ENCODE measurements at regions not wholly inside any gene's neighbourhood (a gene's known extent, or its start where the extent isn't known, plus 50 kb on each side); places are given as distances from the start of the nearest gene placed in this dataset.

DNA sequence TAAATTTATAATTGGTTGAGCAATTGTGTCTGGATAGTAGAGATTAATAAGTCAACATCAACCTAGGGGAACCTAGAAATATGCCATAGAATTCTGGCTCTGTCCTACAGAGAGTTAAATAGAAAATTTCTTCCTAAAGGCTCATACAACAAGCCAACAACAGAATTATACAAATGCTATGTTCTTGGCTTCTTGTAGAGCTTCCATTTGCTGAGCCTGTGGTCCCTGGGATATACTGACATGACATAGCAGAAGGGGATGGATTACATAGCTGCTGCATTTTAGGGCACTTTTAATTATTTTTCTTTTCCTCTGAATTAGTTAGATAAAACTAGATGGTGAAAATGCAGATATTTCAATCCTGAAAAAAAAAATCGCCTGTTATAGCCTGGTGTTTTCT lies 95.5 kb upstream of the ST6GAL2 start:
- no peak for DNase-seq

DNA sequence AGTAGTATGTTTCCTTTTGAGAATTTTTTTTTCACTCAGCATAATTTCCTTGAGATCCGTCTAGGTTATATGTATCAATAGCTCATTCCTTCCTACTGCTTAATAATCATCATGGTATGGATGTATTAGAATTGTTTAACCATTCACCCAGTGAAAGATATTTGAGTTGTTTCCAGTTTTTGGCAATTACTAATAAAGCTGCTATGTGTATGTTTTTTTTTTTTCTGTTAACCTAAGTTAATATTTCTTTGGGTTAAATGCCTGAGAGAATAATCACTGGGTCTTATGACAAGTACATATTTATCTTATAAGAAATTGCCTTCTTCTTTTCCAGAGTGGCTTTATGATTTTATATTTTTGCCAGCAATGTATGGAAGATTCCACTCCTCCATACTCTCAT lies 96.4 kb upstream of the ST6GAL2 start:
- DNase-seq = no peak

DNA sequence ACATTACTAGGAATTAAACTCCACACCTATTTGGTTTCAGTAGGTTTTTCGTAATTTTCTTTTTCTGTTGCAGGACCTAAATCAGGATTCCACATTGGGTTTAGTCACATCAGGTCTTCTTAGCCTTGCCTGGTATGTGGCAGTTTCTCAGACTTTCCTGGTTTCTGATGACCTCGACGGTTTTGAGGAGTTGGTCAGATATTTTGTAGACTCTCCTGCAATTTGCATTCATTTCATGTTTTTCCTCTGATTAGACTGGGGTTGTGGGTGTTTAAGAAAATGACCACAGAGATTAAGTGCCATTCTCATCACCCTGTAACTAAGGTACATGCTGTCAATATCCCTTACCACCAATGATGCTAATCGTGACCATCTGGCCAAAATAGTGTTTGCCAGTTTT lies 97.3 kb upstream of the ST6GAL2 start:
- no peak for DNase-seq

DNA sequence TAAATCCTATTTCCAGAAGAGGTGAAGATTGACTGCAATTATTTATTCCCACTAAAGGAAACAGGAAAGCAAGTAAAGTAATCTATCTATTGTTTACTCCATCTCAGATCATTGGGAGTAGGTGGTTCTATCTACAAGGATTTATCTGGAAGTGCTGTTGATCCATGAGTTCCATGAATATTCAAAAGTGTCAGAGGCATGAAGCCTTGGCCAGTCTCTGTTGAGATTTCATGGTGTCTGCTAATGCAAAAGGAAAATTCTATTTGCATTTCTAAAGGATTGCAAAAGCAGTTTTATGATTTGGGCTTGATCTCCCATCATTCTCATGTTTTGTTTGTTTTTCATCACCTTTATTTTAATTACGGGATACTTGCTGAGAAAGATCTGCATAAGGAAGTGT lies 102.4 kb upstream of the ST6GAL2 start:
- DNase-seq = no peak

DNA sequence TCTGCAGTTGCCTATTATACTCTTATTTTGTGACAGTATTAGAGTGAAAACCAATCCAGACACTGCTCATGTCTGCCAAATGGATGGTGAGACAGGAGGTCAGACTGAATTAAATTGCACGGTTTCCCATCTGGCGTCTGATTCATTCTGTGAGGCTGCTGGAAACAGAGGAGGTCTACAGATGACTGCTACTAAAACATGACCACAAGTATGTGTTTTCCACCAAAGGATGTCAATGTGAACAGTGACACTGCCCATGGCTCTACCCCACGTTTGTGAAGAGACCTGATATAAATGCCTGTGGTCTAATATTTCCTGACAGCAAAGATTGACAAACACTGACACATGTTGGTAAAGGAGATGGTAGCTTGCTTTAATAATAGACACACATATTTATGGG lies 104.3 kb upstream of the ST6GAL2 start:
- no peak for DNase-seq

DNA sequence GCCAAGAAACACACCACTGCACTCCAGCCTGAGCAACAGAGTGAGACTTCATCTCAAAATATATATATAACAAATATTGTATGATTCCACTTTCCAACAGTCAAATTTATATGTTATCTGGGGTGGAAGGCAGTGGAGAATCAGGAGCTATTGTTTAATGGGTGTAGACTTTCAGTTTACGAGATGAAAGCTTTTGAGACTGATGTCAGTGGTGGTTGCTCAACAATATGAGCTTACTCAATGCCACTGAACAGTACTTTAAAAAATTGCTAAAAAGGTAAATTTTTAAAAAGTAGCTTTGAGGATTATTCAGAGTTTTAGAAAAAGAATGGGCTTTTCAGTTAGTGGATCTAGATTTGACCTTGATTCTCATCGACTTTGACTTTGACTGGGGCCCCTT lies 105.9 kb upstream of the ST6GAL2 start:
- no peak for DNase-seq

DNA sequence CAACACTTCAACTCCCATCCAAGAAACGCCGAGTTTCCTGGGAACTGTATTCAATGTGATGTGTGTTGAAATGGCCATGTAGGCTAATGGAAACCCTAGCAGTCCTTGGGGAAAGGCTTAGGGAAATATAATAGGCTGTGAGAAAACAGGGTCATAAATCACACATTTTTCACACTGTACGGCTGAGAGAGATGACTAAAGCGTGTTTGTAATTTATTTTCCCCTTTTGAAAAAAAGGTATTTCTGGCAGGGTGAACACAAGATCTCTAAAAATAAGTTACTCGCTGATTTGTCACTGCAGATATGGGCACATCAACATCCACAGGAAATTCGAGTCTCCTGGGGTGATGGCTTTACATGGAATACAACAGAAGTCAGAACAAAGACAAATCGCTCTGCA lies 109.6 kb upstream of the ST6GAL2 start:
- no peak for DNase-seq

DNA sequence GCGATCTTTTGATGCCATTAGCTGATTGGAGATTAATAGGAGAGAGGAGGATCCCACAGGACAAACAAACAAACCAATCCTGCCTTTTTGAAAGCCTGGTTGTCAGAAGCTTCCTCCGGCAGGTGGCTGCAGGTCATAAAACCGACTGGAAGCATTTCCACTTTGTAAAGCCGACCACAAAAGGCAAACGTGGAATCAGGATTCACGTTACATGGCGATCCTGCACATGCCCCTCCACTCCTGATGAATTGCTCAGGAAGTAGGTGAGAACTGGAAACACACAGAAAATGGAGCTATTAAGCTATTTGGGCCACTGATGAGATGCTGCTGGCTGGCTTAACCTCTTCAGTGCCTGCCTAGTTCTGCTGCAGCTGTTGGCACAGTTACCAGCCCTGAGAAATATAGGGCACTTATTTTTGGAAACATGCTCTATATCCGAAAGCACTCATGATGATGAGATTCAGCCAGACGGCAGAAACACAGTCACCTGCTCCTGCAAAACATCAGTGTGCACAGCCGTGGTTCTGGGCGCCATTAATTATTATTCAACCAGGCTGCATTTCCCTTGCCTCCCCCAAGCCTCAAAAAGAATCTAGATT lies 110.3 kb upstream of the ST6GAL2 start:
- no peak for DNase-seq

DNA sequence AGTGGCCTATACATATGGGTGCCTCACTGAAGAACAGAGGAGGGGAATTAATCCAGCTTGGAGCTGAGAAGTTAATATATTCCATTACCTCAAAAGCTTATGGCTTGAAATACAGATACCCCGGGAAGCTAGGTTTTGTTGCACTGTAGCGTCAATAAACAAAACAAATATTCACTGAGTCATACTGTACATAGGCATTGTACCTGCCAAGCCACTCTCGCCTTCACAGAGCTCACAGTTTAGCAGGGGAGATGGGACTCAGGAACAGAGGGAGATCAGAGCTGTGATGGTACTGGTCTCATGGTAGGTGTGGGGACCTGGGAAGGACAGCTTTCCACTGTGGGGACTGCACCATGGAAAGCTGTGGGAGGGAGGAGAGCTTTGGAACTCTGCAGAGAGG lies 111.2 kb upstream of the ST6GAL2 start:
- DNase-seq = no peak

DNA sequence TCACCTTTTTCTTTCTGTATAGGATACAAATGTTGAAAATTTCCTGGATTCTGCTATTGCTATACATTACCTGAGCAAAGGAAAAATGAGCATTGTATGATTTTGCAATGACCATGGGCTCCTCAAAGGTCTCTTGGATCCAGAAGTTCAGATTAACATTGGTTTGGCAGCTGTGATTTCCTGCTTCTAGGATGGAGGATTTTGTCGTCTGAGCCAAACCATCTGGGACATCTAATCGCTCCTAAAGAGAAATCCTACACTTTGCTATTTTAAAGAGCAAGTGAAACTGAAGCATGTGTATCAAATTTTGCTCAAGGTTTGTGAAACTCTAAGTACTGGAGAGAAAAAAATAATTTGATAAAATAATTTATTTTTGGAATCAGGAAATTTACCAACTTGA lies 115.1 kb upstream of the ST6GAL2 start:
- DNase-seq = no peak

DNA sequence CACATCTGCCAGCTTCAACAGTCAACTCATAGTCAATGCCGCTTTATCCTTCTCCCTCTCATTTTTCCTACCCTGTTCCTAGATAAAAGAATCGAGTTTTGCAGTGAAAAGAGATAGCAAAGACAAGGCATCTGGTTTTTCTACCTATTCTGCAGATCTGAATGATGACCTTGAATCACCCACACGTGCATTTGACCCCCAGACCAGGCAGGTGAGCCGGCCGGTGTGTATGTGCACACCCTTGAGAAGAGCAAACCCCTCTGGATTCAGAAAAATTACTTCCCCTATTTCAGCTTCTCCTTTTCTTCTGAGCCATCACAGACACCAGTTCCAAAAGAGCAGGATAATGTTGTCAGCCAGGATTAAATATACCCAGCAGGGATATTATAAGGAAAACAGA lies 115.6 kb upstream of the ST6GAL2 start:
- DNase-seq = no peak

DNA sequence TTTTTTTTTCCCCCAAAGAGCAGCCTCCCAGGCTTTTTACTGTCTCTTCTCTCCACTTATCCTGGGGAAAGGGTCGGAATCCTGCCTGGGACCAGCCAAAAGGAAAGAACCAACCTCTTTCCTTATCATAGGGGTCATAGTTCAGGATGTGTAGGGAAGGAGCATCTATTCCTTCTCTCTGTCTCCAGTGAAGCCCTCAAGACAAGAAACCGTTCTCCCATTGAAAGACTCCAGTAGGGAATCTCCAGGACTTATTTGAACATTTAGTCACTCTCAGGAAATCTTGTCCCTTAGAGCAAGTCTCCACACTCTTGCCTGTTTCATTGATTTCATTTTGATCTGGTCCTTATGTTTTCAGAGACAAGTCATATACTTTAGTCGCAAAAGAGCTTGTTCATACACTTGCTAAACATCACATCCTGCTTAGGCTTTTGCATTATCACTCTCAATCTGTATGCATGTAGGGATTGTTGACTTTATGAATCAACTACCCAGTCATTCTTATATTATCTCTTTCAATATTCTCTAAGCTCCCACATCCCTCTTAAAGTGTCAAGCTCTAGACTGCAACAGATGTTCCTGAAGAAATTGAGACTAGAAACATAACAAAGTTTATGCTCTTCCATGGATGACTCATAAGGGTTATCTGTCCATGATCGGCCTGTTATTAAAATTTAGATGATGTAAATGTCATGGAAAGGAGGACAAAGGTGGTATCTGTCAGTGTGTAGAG lies 116.2 kb upstream of the ST6GAL2 start:
- no peak for DNase-seq

DNA sequence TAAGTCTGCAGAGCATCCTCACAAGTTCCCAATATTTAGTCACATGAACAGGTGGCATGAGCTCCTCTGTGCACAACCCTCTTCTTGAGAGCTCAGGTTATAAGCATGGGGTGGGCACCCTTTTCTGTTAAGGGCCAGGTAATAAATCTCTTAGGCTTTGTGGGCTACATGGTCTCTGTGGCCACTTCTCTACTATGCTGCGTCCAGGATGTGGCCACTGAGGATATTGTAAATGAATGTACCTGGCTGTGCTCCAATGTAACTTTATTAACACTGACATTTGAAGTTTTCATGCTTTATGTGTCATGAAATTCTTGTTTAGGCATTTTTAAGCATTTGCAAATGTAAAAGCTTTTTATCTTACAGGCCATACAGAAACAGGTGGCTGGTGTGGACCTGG lies 116.8 kb upstream of the ST6GAL2 start:
- DNase-seq = no peak

DNA sequence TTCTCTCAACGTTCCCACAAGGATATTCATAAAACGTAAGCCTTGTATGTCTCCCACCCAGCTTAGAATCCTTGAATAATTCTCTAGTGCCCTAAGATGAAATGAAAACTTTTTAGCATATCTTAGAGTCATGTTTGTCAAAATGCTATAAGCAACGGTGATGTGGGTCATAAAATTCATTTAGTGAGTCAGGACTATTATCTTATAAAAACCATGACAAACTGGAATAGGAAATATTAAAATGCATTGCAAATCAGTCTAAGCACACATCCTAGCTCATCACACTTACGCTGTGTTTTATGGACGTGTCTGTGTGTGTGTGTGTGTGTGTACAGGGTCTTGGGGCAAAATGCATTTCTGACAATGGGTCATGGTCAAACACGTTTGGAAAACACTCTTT lies 119.9 kb upstream of the ST6GAL2 start:
- DNase-seq = no peak

DNA sequence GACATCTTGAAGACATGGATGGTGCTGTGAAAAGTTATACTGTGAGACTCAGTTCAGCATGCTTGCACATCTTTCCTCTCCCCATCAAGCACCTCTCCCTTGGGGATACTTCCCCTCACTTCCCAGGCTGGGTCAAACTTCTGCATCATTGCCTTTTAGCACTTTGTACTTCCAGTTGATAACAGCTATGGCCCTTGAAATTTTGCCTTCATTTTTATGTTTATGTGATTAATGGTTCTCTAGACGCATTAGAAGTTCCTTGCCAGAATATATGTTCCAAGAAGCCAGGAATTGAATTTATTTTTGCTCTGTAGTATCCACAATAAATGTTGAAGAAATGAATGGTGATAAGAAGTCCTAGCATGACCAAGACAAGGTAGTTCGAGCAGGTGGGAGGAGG lies 120.9 kb upstream of the ST6GAL2 start:
- no peak for DNase-seq

DNA sequence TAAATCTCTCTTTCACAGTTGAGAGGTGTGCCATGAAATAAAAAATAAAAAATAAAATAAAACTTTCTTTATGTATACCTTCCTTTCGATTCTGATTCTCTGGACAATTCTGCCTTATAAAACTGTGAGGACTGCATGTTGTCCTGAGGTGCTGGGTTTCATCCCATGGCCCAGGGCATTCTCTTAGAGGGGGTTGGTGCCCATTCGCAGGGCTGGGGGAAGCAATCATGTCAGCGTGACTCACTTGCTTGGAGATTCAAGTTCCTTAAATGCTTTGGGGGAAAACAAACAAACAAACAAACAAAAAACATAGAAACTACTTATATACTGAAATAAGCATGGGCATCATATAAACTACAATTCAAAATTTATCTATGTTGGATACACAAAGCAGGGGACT lies 122.0 kb upstream of the ST6GAL2 start:
- no peak for DNase-seq

DNA sequence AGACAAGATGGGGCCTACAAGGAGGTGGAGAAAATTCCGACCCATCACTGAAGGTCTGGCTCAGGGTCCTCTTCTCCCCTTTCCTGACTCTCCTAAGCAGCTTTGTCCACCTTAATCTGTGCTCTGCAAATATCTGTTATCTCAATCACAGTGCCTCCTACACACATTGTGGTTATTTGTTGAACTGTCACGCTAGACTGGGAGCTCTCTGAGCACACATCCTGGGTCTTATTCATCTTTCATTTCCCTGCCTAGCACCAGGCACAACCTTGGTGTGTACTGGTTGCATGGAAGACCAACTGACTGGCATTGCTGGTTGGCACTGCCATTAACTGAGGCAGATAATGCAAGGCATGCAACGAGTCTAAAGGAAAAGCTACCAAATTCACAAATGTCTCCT lies 122.9 kb upstream of the ST6GAL2 start:
- no peak for DNase-seq

DNA sequence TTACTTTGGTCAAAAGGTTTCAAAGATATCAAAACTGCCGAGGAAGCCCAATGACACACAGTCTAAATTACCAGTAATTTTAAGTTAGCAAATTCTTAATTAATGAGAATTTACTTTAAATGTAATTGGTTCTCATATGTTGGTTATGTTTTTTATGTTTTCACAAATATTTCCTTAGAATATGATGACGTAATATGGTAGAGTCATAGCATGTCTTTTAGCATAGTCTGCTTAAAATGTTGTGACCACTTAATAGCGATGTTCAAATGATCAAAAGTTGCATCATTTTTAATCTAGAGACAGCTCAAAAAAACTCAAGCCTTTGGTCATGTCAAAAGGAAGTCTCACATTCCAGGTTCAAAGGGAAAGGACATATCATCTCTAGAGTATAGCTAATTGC lies 123.3 kb upstream of the ST6GAL2 start:
- DNase-seq = no peak

DNA sequence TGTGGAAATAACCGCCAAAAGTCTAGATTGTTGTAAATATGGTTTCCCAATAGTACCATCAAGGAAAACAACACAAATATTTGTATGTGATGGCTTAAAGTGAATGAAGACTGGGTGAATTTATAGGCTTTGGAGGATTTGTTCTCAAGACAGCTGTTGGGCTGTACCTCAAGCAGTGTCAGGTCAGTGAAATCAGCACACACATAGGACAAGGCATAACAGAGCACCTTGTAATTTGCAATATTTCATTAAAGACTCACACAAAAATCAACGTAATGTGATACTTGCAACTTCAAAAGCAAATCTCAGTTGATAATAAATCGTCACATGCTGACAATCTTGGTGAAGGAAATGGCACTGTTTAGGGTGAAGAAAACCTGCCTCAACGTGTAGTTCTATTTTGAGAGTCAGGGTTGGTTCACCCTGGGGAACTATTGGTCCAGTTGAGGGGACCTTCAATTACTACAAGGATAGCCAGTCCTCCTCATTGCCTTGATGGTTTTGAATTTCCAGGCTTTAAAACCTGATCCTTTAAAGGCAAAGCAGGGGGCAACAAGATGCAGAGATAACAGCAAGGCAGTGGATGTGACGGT lies 126.8 kb upstream of the ST6GAL2 start:
- DNase-seq = no peak

DNA sequence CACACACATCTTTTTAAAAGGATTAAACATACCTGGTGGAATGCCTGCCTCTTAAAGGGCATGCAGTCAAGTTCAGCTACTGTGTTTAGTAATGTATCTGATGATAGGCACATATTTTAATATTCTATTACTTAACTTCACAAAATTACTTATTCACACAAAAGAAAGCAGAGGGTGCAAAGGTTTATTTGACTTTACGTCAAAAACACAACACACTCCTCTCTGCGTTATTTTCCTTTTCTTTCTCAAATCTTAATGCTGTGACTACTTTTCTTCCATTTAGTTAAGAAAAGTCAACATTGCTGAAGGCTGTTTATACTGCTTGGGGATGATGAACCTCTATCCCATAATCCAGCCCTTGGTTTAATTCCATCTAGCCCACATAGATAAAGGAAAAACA lies 127.9 kb upstream of the ST6GAL2 start:
- no peak for DNase-seq

DNA sequence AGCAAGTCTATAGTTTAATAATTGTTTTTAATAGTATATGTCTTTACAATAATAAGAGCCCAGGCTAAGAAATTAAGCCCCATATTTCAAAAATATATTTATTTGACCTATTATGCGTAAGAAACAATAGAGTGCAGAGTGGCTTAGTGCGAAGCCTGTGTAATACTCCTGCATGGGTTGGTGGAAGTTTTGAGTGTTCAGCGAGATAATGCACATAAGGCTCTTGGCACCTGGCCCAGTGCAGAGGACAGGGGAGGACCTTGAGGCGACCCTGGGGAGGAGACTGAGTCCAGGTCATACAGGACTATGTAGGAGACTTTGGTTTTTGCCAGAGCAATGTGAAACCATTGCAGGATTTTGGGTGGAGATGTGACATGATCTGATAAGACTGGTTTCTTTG lies 132.4 kb upstream of the ST6GAL2 start:
- no peak for DNase-seq

DNA sequence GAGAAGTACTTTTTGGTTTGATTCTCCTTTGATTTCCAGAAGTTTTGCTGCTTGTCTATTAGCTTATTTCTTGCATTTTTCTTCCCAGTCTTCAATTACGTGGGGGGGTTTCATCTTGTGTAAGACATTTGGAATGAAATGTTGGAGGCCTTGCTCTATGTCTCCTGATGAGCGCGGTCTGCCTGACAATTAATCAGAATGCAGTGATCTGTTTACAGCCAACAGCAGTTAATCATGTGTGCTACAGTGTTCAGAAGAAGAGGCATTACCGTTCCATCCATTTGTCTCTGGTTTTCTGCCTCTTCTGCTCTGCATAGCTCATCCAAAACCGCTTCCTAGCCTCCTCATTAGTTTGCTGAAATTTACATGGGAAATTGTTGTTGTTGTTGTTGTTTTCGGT lies 134.4 kb upstream of the ST6GAL2 start:
- no peak for DNase-seq

DNA sequence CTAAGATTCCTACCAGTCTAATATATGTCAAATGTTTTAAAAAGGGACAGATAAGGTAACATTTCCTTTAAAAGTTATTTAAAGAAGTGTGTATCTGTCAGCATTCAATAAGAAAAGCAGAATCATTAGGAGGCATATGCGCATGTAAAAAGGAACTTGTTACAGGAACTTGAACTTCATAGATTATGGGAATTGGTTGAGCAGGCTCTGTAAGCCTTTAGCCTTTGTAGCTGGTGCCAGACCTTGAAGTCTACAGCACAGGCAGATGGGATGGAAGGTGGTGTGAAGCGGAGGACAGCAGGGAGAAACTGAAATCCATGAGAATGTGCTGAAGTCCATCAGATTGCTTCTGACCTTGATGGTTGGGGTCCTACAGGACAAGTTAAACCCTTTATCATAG lies 138.3 kb upstream of the ST6GAL2 start:
- DNase-seq = no peak

DNA sequence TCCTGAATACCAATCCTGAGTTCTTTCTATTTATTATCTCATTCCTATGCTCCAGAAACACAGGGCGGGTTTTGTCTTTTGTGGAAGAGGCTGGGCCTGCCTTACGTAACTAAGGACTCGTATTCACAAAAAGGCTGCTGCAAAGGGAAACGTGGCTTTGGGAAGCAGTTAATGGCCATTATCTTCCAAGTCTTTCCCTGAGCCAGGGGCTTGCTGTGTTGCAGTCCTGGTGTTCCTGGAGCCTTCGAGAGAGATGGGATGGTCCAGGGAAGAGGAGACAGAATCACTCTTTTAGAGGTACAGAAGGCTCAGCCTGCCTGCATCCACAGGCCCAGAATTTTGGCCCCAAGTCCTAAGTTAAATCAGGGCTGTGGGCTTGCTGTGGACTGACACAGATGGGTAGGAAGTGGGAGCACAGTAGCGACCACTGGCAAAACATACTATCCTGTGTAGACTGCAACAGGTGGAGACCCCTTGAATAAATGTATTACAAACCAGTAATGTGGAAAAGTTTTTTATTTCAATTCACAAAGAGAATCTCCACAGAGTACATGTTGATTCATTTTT lies 139.4 kb upstream of the ST6GAL2 start:
- no peak for DNase-seq
